NT2/D1 (cell line): ENCODE measurements at regions not wholly inside any gene's neighbourhood (a gene's known extent, or its start where the extent isn't known, plus 50 kb on each side); places are given as distances from the start of the nearest gene placed in this dataset.

Experiments
- DNase-seq: peaks from one replicate; pipeline ENCODE4 v3.0.0-alpha.2; 2011; ENCODE audit warnings: low read depth, low spot score
- H3K27me3 ChIP-seq: 2 replicates; pipeline ENCODE4 v1.6.0; 2011; ENCODE audit warnings: mild to moderate bottlenecking; ENCODE audit not compliant: insufficient read length, insufficient read depth
- H3K36me3 ChIP-seq: 2 replicates; pipeline ENCODE4 v1.6.1; 2011; ENCODE audit warnings: mild to moderate bottlenecking, low read length, mixed read lengths; ENCODE audit not compliant: insufficient read depth, insufficient read length
- H3K4me1 ChIP-seq: 2 replicates; pipeline ENCODE4 v1.5.1; 2011; ENCODE audit not compliant: insufficient read depth, insufficient read length
- H3K4me3 ChIP-seq: 2 replicates; pipeline ENCODE4 v1.5.1; 2011; ENCODE audit warnings: low read depth; ENCODE audit not compliant: insufficient read length
- H3K9ac ChIP-seq: 2 replicates; pipeline ENCODE4 v1.6.0; 2011; ENCODE audit warnings: low read depth; ENCODE audit not compliant: insufficient read length
- H3K9me3 ChIP-seq: 2 replicates; pipeline ENCODE4 v1.5.1; 2011; ENCODE audit warnings: mild to moderate bottlenecking, low read length; ENCODE audit not compliant: insufficient read depth
- SUZ12 ChIP-seq: IDR thresholded peaks from 2 replicates; pipeline ENCODE4 v1.6.1; 2011; ENCODE audit not compliant: insufficient read length, insufficient read depth; ENCODE audit errors: extremely low read depth
- YY1 ChIP-seq: IDR thresholded peaks from 2 replicates; pipeline ENCODE4 v1.6.1; 2011; ENCODE audit not compliant: insufficient read length, insufficient read depth
- ZNF274 ChIP-seq: IDR thresholded peaks from 2 replicates; pipeline ENCODE4 v1.6.1; 2011; ENCODE audit warnings: mild to moderate bottlenecking, low read depth, low read length

DNA sequence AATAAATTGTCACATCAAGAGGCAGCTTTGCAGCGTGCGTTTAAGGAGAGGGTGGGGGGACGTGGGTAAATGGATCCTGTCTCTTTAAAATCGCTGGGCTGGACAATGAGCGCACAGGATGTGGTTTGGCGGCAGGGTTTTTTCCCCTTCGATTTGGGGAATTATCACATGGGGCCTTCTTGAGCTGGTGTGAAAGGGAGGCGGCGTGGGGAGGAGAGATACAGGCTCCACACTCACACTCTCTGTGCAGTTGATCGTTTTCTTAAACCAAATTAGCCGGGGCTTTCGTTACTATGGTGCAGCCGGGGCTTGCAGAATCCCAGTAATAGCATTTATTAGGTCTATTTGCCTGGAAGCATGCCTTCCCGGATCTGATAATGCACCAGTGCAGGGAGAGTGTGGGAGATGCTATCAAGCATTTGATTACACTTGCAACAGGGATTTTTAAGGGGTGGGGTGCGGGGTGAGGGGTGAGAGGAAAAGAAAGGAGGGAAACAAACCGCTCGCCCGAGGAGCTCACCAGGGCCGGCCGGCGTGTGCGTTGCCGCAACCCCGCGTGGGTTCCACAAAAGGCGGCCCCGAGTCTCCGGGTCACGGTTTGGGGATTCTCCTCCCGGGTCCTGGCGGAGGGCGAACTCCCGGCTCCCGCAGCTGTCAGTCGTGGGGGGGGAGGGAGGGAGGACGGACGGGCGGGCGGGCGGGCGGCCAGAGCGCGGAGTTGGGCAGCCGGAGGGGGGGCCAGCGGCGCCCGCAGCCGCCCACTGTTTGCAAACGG lies 58.8 kb upstream of the GSE1 start:
- H3K4me1 ChIP-seq, result peaks cover 32% of the 10 kb centered on the region
- H3K36me3 ChIP-seq, result no peaks in the 10 kb centered on the region
- H3K27me3 ChIP-seq, result no peaks in the 10 kb centered on the region
- TF ChIP-seq ZNF274, result no peak
- TF ChIP-seq YY1, result no peak
- TF ChIP-seq SUZ12, result no peak
- no peaks in the 10 kb centered on the region for H3K9me3 ChIP-seq
- H3K4me3 ChIP-seq, result peak overlapping the region; percentile 43
- no peak for DNase-seq
- H3K9ac ChIP-seq, result peak overlapping the region; percentile 92

DNA sequence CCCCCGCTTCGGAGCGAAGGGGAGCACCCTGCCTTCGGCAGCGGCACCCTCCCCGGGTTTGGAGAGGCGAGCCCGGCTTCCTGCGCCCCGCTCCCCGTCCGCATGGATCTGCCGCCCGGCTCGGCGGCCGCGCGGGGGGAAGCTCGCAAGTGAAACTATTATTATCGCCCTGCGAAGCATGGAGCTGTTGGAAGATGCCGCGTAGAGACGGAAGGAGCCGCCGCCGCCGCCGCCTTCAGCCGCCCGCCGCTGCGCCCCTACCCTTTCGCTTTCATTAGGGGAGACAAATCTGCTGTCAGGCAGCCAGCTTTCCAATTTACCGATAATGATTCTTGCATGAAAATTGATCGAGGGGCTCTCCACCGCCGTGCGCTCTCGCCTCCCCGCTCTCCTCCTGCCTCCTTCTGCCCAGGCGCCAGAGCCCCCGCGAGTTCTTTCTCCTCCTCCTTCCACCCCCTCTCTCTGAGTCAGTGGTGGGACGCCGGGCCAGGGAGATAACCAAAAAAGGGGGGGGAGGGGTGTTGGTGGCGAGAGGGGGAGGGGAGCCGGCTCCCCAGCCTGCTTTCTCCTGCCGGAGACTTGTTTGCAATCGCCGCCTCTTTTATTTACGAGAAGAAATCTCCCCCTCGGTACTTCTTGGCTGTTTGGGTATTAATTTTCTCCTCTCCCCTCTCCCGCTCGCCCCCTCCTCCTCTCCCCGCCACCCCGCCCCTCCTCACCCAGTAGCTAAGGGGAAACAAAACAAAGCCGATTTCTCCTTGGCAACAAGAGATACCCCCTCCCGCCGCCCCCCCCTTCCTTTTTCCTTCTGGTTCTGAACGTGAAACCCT lies 58.0 kb upstream of the GSE1 start:
- Histone ChIP-seq H3K36me3 (no peaks in the 10 kb centered on the region), H3K9me3 (no peaks in the 10 kb centered on the region), H3K9ac (peak overlapping the region; percentile 92), H3K4me1 (peaks cover 31% of the 10 kb centered on the region), H3K4me3 (peak overlapping the region; percentile 43), H3K27me3 (no peaks in the 10 kb centered on the region)
- TF ChIP-seq ZNF274 (no peak), SUZ12 (no peak), YY1 (no peak)
- DNase-seq, result peak; percentile 71

GRCh38 chr16:85555719-85556455 lies 57.2 kb upstream of the GSE1 start:
- TF ChIP-seq ZNF274 (no peak), YY1 (no peak), SUZ12 (no peak)
- Histone ChIP-seq H3K27me3 (no peaks in the 10 kb centered on the region), H3K36me3 (no peaks in the 10 kb centered on the region), H3K9me3 (no peaks in the 10 kb centered on the region), H3K4me1 (peaks cover 24% of the 10 kb centered on the region), H3K4me3 (peak overlapping the region; percentile 43), H3K9ac (peak overlapping the region; percentile 88)
- no peak for DNase-seq

DNA sequence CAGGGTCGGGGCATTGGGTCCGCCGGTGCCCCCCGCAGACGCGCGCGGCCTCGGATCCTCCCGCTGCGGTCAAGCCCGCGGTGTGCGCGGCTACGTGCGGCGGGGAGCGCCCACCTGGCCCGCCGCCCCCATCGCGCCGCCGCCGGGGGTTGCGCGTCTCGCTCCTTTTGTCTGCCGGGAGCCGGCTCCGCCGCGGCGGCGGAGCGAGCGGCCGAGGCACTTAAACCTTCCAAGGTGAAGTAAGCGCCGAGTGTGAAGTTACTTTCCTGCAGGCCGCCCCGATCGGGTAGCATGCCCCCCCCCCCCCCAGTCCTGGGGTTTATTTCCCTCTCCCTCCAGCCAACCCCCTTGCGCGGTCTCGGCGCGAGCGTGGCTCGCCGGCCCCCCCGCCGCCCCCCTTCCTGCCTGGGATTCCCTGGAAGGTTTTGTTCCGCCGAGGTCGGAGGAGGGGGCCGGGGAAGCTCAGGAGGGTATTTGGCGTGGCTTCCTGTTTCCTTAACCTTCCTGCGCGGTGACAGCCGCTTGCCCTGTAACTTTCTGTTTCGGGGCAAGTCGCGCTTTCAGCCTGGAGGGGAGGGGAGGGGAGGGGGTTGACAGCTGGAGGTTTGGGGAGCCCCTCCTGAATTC lies 56.6 kb upstream of the GSE1 start:
- TF ChIP-seq SUZ12 (no peak), ZNF274 (no peak), YY1 (no peak)
- Histone ChIP-seq H3K36me3 (no peaks in the 10 kb centered on the region), H3K9ac (peak overlapping the region; percentile 88), H3K4me1 (peaks cover 21% of the 10 kb centered on the region), H3K9me3 (no peaks in the 10 kb centered on the region), H3K4me3 (peak overlapping the region; percentile 43), H3K27me3 (no peaks in the 10 kb centered on the region)
- no peak for DNase-seq

DNA sequence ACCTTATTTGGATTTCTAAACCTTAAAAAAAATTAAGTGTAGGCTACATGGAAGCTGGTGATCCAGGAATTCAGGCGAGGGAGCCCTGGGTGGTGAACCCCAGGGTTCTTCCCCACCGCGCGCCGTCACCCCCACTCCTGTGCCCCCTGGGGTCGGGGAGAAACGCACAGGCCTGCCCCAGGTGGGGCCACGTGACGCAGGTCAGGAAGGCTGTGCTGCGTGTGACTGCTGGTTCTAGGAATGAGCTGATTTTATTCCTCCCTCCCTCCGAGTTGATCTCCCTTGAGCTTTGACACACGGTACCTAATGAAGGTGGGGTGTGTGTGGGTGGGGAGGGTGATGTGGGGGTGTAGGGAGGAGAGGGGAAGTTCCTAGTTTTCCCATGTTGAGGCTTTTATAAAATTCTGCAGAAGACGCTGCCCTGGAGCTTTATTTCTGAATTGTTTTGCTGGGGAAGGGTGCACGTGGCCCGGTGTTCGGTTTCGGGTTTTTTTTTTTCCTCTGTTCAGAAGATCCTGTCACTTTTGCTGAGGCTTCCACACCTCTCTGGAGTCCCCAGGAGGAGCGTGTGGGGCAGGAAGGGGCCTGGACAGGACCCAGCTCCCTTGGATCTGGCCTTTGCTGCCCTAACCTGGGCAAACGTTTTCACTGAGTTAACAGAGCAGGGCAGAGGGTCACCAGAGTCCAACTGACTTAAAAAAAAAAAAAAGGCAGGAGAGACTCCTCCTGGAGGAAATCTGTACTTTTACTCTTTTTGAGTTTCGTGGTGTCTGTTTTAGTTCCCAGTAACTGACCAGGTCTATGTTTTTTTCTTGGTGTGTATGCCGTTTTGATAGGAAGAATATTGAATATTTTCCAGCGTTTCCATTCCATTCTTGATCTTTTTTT lies 55.8 kb upstream of the GSE1 start:
- H3K9me3 ChIP-seq, result no peaks in the 10 kb centered on the region
- peaks cover 25% of the 10 kb centered on the region for H3K4me1 ChIP-seq
- no peak for TF ChIP-seq SUZ12
- TF ChIP-seq ZNF274, result no peak
- TF ChIP-seq YY1, result no peak
- DNase-seq, result no peak
- peak overlapping the region; percentile 64 for H3K9ac ChIP-seq
- H3K27me3 ChIP-seq, result no peaks in the 10 kb centered on the region
- no peaks in the 10 kb centered on the region for H3K36me3 ChIP-seq
- H3K4me3 ChIP-seq, result peak overlapping the region; percentile 43
